ENCODE measurements at regions not wholly inside any gene's neighbourhood (a gene's known extent, or its start where the extent isn't known, plus 50 kb on each side); places are given as distances from the start of the nearest gene placed in this dataset.

DNA sequence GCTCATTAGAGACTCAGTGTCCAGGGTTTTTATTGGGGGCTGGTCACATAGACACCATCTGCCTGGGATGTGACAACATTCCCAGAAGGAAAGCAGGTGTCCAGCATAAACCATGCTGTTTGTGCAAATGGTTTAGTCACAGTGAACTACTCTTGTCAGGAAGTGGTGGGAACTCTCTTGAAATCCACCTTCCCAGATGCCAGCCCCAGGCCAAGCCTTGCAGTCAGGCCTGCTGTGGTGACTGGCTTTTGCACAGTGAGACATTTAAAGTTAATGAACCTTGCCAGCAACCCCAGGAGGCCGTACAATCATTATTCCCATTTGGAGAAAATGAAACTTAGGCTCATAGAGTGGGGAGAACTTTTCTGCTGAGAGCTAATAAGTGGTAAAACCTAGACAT, 242.5 kb upstream of the KCNG1 start:
- H3K9me3 ChIP-seq = peaks cover 0 to 9% (median 4%) of the 10 kb centered on the region in 4 donors
- no peak overlapping the region for H3K4me3 ChIP-seq
- intact Hi-C loops (cut with DNase I; ENCODE audit: low total_unique reads) = no loop called here
- DNase-seq = no peak
- WGBS, 5 donors = 76 to 97% (median 96%) methylated on average over 1 of the region's 1 CpG
- H3K4me1 ChIP-seq = no peaks in the 10 kb centered on the region
- no peaks in the 10 kb centered on the region for H3K36me3 ChIP-seq
- TF ChIP-seq, protein P1, sequence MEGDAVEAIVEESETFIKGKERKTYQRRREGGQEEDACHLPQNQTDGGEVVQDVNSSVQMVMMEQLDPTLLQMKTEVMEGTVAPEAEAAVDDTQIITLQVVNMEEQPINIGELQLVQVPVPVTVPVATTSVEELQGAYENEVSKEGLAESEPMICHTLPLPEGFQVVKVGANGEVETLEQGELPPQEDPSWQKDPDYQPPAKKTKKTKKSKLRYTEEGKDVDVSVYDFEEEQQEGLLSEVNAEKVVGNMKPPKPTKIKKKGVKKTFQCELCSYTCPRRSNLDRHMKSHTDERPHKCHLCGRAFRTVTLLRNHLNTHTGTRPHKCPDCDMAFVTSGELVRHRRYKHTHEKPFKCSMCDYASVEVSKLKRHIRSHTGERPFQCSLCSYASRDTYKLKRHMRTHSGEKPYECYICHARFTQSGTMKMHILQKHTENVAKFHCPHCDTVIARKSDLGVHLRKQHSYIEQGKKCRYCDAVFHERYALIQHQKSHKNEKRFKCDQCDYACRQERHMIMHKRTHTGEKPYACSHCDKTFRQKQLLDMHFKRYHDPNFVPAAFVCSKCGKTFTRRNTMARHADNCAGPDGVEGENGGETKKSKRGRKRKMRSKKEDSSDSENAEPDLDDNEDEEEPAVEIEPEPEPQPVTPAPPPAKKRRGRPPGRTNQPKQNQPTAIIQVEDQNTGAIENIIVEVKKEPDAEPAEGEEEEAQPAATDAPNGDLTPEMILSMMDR (IDR thresholded peaks at IDR 0.05) = no peak
- TF ChIP-seq EP300 (IDR thresholded peaks at IDR 0.05) = no peak
- no peak for TF ChIP-seq POLR2A (IDR thresholded peaks at IDR 0.05)
- TF ChIP-seq POLR2AphosphoS5 (IDR thresholded peaks at IDR 0.05) = no peak
- no peak overlapping the region for H3K27ac ChIP-seq
- H3K27me3 ChIP-seq = peaks cover 0 to 5% (median 0%) of the 10 kb centered on the region in 3 donors

DNA sequence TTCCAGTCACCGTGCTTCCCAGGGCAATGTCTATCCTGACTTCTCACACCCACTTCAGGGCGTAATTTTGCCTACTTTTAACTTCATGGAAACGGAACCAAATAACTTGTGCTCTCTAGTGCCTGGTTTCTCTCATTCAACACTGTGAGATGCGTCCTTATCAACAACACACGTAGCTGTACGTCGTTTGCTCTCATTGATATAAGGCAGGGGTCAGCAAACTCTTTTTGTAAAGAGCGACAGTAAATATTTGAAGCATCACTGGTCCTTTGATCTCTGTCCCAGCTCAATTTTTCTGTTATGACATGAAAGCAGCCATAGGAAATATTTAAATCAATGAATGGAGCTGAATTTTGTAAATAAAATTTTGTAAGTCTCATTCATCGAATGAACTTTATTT, 239.3 kb upstream of the KCNG1 start:
- H3K27me3 ChIP-seq = peaks cover 0 to 9% (median 0%) of the 10 kb centered on the region in 3 donors
- intact Hi-C loops (cut with DNase I; ENCODE audit: low total_unique reads) = no loop called here
- peaks cover 0 to 7% (median 2%) of the 10 kb centered on the region in 4 donors for H3K9me3 ChIP-seq
- no peak overlapping the region for H3K4me3 ChIP-seq
- H3K27ac ChIP-seq = no peak overlapping the region
- no peaks in the 10 kb centered on the region for H3K36me3 ChIP-seq
- 61 to 66% (median 62%) methylated on average over 9 of the region's 9 CpGs for WGBS, 5 donors
- TF ChIP-seq POLR2A (IDR thresholded peaks at IDR 0.05) (no peak), POLR2AphosphoS5 (IDR thresholded peaks at IDR 0.05) (no peak), EP300 (IDR thresholded peaks at IDR 0.05) (no peak)
- TF ChIP-seq, protein P1 (IDR thresholded peaks at IDR 0.05) = no peak
- no peaks in the 10 kb centered on the region for H3K4me1 ChIP-seq
- no peak for DNase-seq

DNA sequence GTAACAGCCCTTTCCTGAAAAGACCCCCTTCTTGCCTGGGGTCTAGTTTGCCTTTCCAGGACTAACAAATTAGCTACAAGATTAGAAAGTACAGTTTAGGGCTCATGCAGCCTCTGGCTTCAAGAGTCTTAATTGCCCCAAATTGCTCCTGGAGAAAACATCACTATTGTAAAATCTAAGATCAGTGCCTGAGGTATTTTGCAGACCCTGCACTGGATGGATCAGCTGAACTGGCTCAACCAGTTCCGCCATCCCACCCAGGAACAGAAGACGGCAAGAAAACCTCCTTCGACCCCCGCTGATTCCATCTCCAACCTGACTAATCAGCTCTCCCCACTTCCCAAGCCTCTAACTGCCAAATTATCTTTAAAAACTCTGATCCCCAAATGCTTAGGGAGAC, 236.5 kb upstream of the KCNG1 start:
- Histone ChIP-seq H3K36me3 (no peaks in the 10 kb centered on the region), H3K4me3 (no peak overlapping the region), H3K9me3 (no peaks in the 10 kb centered on the region), H3K27ac (no peak overlapping the region), H3K27me3 (peaks cover 0 to 23% (median 3%) of the 10 kb centered on the region in 3 donors), H3K4me1 (no peaks in the 10 kb centered on the region)
- DNase-seq = no peak
- 62 to 81% (median 72%) methylated on average over 3 to 4 of the region's 4 CpGs for WGBS, 5 donors
- TF ChIP-seq, protein P1 (IDR thresholded peaks at IDR 0.05) = no peak
- TF ChIP-seq POLR2AphosphoS5 (IDR thresholded peaks at IDR 0.05) (no peak), POLR2A (IDR thresholded peaks at IDR 0.05) (no peak), EP300 (IDR thresholded peaks at IDR 0.05) (no peak)
- intact Hi-C loops (cut with DNase I; ENCODE audit: low total_unique reads) = no loop called here

DNA sequence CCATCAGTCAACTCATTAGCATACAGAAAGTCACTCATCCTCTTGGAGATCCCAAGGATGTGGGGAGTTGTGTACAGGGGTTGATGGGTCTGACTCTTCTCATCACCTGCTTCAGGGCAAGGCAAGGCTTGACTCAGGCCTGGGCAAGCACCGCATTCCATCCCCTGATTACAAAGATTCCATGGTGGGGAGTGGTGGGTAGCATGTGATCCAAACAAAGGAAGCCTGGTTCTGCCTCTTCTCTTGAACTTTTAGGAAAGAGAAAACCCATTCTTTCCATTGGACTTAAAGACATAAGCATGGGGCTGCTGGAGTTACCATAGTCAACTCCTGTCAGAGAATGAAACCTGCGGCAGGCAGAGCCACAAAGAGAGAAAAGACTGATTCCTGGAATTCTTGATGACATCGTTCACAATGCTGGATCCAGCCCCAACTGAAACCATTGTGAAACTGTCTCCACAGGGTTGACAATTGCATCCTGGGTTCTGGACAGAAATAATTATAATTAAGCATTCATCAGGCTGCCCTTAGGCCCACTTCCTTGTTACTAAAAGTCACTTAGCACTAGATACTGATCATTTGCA, 235.8 kb upstream of the KCNG1 start:
- H3K9me3 ChIP-seq = no peaks in the 10 kb centered on the region
- no peaks in the 10 kb centered on the region for H3K36me3 ChIP-seq
- H3K4me1 ChIP-seq = no peaks in the 10 kb centered on the region
- peak in 1 of 2 donors; percentile 29 for DNase-seq
- no peak overlapping the region for H3K4me3 ChIP-seq
- no peak for TF ChIP-seq POLR2AphosphoS5 (IDR thresholded peaks at IDR 0.05)
- TF ChIP-seq, protein P1 (IDR thresholded peaks at IDR 0.05) = no peak
- no peak for TF ChIP-seq POLR2A (IDR thresholded peaks at IDR 0.05)
- no peak for TF ChIP-seq EP300 (IDR thresholded peaks at IDR 0.05)
- H3K27me3 ChIP-seq = peaks cover 0 to 29% (median 3%) of the 10 kb centered on the region in 3 donors
- H3K27ac ChIP-seq = no peak overlapping the region
- intact Hi-C loops (cut with DNase I; ENCODE audit: low total_unique reads) = no loop called here
- WGBS, 5 donors = 65 to 82% (median 76%) methylated on average over 3 of the region's 3 CpGs

All from stomach (tissue), 8 donors.